Right lobe of liver (tissue), 4 donors: ENCODE measurements at regions not wholly inside any gene's neighbourhood (a gene's known extent, or its start where the extent isn't known, plus 50 kb on each side); places are given as distances from the start of the nearest gene placed in this dataset.

Experiments
- CTCF ChIP-seq, 4 donors: fragments of 200-600 bp in 3 of 4; fragments of 450-650 bp in 1 of 4; IDR thresholded peaks; one replicate each; pipeline versions ENCODE4 v1.5.1 to v1.8.0; 2016 to 2022; ENCODE audit warnings: antibody characterized with exemption in 4 of 4, mild to moderate bottlenecking in 2 of 4
- POLR2A ChIP-seq: fragments of 450-650 bp; IDR thresholded peaks from one replicate; pipeline ENCODE4 v1.6.1; 2017; ENCODE audit warnings: antibody characterized with exemption, mild to moderate bottlenecking
- donor health status: DM: no; HTN: no; CAD: no.
- donor health status: DM: no; HTN: no; CAD: no.
- donor health status: DM: no; HTN: yes; CAD: no.

GRCh38 chr1:208643005-208643597 is 398.9 kb upstream of the PLXNA2 start:
- TF ChIP-seq CTCF (IDR thresholded peaks at IDR 0.05) (no peak), POLR2A (no peak)
